ENCODE measurements at regions not wholly inside any gene's neighbourhood (a gene's known extent, or its start where the extent isn't known, plus 50 kb on each side); places are given as distances from the start of the nearest gene placed in this dataset.

GRCh38 chr9:82549174-82549821 is 513.6 kb downstream of the RASEF start:
- no peak for DNase-seq
- intact Hi-C loops (cut with DNase I) = no loop called here

DNA sequence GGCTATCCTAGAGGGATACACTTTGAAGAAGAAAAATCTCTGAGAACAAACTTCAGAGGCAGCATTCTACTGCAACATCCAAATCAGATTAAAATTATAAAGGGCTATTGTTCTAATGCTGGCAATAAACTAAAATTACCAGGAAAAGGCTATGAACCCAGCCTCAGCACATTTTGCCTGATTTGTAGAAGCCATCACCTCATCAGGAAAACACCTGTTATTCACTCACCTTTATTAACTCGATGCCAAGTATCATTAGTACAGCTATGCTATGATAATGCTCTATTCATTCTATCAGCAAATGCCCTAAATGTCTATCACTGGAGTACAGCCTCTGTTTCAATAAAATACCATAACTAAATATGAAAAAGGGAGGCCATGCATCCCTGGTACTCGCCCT is 510.2 kb downstream of the RASEF start:
- DNase-seq = no peak
- intact Hi-C loops (cut with DNase I) = no loop called here

- intact Hi-C loops (cut with DNase I) = no loop called here
- no peak for DNase-seq
These were observed 509.1 kb downstream of the RASEF start for GRCh38 chr9:82553654-82554366.

- intact Hi-C loops (cut with DNase I) = no loop called here
- DNase-seq = no peak
These were observed 508.6 kb downstream of the RASEF start for GRCh38 chr9:82554381-82554780.

DNA sequence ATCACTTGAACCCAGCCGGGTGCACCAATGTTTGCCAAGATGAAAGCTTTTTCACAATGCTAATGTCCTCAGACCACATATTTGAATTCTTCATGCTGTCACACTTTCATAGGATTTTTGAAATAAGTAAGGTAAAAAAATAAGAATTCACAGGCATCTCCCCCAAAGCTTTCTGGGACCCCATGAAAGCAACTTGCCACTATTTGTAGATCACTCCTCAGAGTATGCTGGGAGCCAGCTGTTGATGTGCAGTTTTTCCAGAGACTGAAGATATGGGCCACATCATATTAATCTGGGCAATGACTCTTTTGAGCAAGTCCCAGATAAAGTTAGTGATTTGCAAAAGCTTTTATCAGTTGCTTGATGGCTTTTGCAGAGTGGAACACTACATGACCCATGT is 507.9 kb downstream of the RASEF start:
- no peak for DNase-seq
- intact Hi-C loops (cut with DNase I) = no loop called here

DNA sequence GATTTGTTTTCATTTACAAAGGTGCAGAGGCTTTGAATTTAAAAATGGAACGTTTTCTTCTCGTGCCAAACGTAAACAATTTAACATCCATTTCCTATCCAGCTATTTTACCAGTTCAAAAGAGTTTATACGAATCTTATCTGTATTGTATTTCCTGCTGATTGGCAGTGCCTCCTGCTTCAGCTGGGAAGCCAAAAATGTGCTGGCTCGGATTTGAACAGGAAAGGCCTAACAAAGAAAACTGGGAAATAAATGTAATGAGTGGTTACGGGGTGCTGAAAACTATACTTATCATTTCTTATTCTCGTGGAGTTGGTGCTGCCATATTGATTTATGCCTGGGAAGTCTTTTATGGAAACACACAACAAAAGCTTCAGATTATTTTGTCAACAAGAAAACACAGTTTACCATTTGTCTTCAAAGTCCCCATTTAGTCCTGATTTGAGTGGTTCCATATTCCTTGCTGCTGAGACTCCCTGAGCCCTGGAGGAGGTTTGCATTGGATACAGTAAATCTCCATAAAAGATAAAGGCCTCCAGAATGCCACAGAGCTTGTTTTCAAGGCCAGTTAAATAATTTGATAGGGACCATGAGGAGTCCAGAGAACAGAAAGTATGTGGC is 507.4 kb downstream of the RASEF start:
- no peak for DNase-seq
- intact Hi-C loops (cut with DNase I) = no loop called here

- no peak for DNase-seq
- intact Hi-C loops (cut with DNase I) = no loop called here
These were observed 504.6 kb downstream of the RASEF start for GRCh38 chr9:82558346-82558745.

GRCh38 chr9:82558855-82559630 is 503.9 kb downstream of the RASEF start:
- intact Hi-C loops (cut with DNase I) = no loop called here
- no peak for DNase-seq

GRCh38 chr9:82560036-82560435 is 502.9 kb downstream of the RASEF start:
- intact Hi-C loops (cut with DNase I) = no loop called here
- no peak for DNase-seq

- no peak for DNase-seq
- intact Hi-C loops (cut with DNase I) = no loop called here
These were observed 502.5 kb downstream of the RASEF start for GRCh38 chr9:82560457-82560904.

DNA sequence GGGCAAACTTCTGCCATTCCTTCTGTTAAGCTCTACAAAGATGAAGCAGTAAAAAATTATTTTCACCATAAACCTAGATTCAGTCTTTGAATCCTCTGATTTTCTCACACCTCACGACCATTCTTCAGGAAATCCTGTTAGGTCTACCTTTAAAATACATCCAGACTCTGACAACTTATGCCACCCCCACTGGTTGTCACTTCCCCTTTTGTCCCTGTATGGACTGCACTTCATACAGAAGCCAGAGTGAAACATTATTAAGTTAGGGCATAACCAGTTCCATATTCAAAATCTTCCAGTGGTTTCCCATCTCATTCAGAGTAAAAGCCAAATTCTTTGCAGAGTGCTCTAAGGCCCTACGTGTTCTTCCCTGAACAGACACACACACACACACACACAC is 499.8 kb downstream of the RASEF start:
- intact Hi-C loops (cut with DNase I) = no loop called here
- no peak for DNase-seq

- intact Hi-C loops (cut with DNase I) = no loop called here
- no peak for DNase-seq
These were observed 499.1 kb downstream of the RASEF start for GRCh38 chr9:82563841-82564240.

- DNase-seq = no peak
- intact Hi-C loops (cut with DNase I) = no loop called here
These were observed 497.6 kb downstream of the RASEF start for GRCh38 chr9:82565188-82565969.

GRCh38 chr9:82567953-82568352 is 495.0 kb downstream of the RASEF start:
- intact Hi-C loops (cut with DNase I) = no loop called here
- DNase-seq = no peak

- intact Hi-C loops (cut with DNase I) = no loop called here
- DNase-seq = no peak
These were observed 492.7 kb downstream of the RASEF start for GRCh38 chr9:82570226-82570625.

- DNase-seq = no peak
- intact Hi-C loops (cut with DNase I) = no loop called here
These were observed 491.4 kb downstream of the RASEF start for GRCh38 chr9:82571540-82571939.

GRCh38 chr9:82572146-82572545 is 490.8 kb downstream of the RASEF start:
- intact Hi-C loops (cut with DNase I) = no loop called here
- DNase-seq = no peak

DNA sequence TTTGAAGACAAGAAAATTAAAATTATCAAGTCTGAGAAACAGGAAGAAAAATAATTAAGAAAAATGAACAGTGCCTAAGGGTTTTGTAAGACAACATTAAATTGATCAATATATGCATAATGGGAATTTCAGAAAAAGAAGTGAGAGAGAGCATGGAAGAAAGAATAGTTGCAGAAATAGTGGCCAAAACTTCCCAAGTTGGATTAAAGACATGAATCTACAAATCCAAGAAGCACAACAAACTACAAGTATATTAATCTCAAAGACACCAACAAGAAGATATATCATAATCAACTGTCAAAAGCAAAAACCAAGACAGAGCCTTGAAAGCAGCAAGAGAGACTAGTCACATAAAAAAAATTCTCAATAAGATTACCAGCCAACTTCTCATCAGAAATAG is 488.0 kb downstream of the RASEF start:
- DNase-seq = no peak
- intact Hi-C loops (cut with DNase I) = no loop called here

DNA sequence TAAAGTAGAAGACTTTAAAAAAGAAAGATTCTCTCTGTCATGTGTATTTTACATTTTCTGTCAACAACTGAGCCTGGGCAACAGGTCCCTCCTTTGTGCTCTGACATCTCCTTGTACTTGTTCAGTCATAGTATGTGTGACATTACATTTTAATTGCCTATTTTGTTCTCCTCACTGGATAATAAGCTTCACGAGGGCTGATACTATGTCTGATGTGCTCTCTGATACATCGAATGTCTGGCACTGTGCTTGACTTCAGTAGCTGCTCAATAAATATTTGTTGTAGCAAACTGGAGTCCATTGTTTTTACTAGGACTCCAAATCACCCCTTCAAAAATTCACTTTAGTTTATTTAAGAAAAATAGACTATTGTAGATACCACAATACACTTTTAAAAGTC is 482.0 kb downstream of the RASEF start:
- intact Hi-C loops (cut with DNase I) = no loop called here
- DNase-seq = no peak

Measured in head of caudate nucleus (tissue), 42 donors.